ENCODE measurements at regions not wholly inside any gene's neighbourhood (a gene's known extent, or its start where the extent isn't known, plus 50 kb on each side); places are given as distances from the start of the nearest gene placed in this dataset.

GRCh38 chr13:47120282-47120681, 223.4 kb upstream of the HTR2A start:
- H3K27ac ChIP-seq, result no peak overlapping the region
- H3K9me3 ChIP-seq, result no peaks in the 10 kb centered on the region
- no peak overlapping the region for H3K4me3 ChIP-seq
- H3K4me1 ChIP-seq, result no peaks in the 10 kb centered on the region
- H3K36me3 ChIP-seq (replicated peaks in 1 of 2; ENCODE audit: insufficient read depth in 1 of 2, low read depth in 2 of 2), result no peaks in the 10 kb centered on the region
- TF ChIP-seq POLR2A (IDR thresholded peaks at IDR 0.05), result no peak
- ATAC-seq, result no peak
- H3K27me3 ChIP-seq, result no peaks in the 10 kb centered on the region
- intact Hi-C loops (cut with DNase I), result no loop called here
- no peak for DNase-seq
- WGBS, 2 donors, result 83 to 91% methylated on average over 5 of the region's 5 CpGs

- Histone ChIP-seq H3K36me3 (replicated peaks in 1 of 2; ENCODE audit: insufficient read depth in 1 of 2, low read depth in 2 of 2) (no peaks in the 10 kb centered on the region), H3K27ac (no peak overlapping the region), H3K4me3 (no peak overlapping the region), H3K9me3 (no peaks in the 10 kb centered on the region), H3K27me3 (no peaks in the 10 kb centered on the region), H3K4me1 (no peaks in the 10 kb centered on the region)
- WGBS, 2 donors, result 46 to 54% methylated on average over 2 of the region's 2 CpGs
- DNase-seq, result no peak
- no peak for ATAC-seq
- TF ChIP-seq CTCF (IDR thresholded peaks at IDR 0.05) (no peak), POLR2A (IDR thresholded peaks at IDR 0.05) (no peak)
- intact Hi-C loops (cut with DNase I), result no loop called here
Measured at GRCh38 chr13:47119575-47120235, 222.9 kb upstream of the HTR2A start.

GRCh38 chr13:47117268-47117667, 220.4 kb upstream of the HTR2A start:
- H3K4me1 ChIP-seq, result no peaks in the 10 kb centered on the region
- no peaks in the 10 kb centered on the region for H3K9me3 ChIP-seq
- DNase-seq (no peak), ATAC-seq (no peak)
- no peaks in the 10 kb centered on the region for H3K27me3 ChIP-seq
- 79 to 81% methylated on average over 3 of the region's 3 CpGs for WGBS, 2 donors
- TF ChIP-seq CTCF (IDR thresholded peaks at IDR 0.05), result no peak
- TF ChIP-seq POLR2A (IDR thresholded peaks at IDR 0.05), result no peak
- H3K27ac ChIP-seq, result no peak overlapping the region
- intact Hi-C loops (cut with DNase I), result no loop called here
- H3K4me3 ChIP-seq, result no peak overlapping the region
- no peaks in the 10 kb centered on the region for H3K36me3 ChIP-seq (replicated peaks in 1 of 2; ENCODE audit: insufficient read depth in 1 of 2, low read depth in 2 of 2)

GRCh38 chr13:47114030-47114429, 217.2 kb upstream of the HTR2A start:
- no peak overlapping the region for H3K27ac ChIP-seq
- DNase-seq, result no peak
- no peaks in the 10 kb centered on the region for H3K4me1 ChIP-seq
- no peaks in the 10 kb centered on the region for H3K27me3 ChIP-seq
- TF ChIP-seq POLR2A (IDR thresholded peaks at IDR 0.05) (no peak), CTCF (IDR thresholded peaks at IDR 0.05) (no peak)
- no peaks in the 10 kb centered on the region for H3K36me3 ChIP-seq (replicated peaks in 1 of 2; ENCODE audit: insufficient read depth in 1 of 2, low read depth in 2 of 2)
- no peak overlapping the region for H3K4me3 ChIP-seq
- WGBS, 2 donors, result 84 to 100% methylated on average over 1 of the region's 1 CpG
- ATAC-seq, result no peak
- intact Hi-C loops (cut with DNase I), result no loop called here
- H3K9me3 ChIP-seq, result no peaks in the 10 kb centered on the region

- intact Hi-C loops (cut with DNase I), result no loop called here
- WGBS, 2 donors, result 46 to 47% methylated on average over 1 of the region's 1 CpG
Measured at GRCh38 chr13:47112903-47113299, 216.0 kb upstream of the HTR2A start.

More at GRCh38 chr13:47112903-47113299, 216.0 kb upstream of the HTR2A start:
- TF ChIP-seq POLR2A (IDR thresholded peaks at IDR 0.05) (no peak), CTCF (IDR thresholded peaks at IDR 0.05) (no peak)
- H3K36me3 ChIP-seq (replicated peaks in 1 of 2; ENCODE audit: insufficient read depth in 1 of 2, low read depth in 2 of 2), result no peaks in the 10 kb centered on the region
- no peak overlapping the region for H3K4me3 ChIP-seq
- no peaks in the 10 kb centered on the region for H3K4me1 ChIP-seq
- DNase-seq (no peak), ATAC-seq (no peak)
- no peak overlapping the region for H3K27ac ChIP-seq
- no peaks in the 10 kb centered on the region for H3K9me3 ChIP-seq
- no peaks in the 10 kb centered on the region for H3K27me3 ChIP-seq
